ENCODE measurements at regions not wholly inside any gene's neighbourhood (a gene's known extent, or its start where the extent isn't known, plus 50 kb on each side); places are given as distances from the start of the nearest gene placed in this dataset.
"Not testable (repeated sequence)": the region's sequence is repeated elsewhere in the genome, so short reads cannot be mapped to it uniquely, and the experiment has no call there.

DNA sequence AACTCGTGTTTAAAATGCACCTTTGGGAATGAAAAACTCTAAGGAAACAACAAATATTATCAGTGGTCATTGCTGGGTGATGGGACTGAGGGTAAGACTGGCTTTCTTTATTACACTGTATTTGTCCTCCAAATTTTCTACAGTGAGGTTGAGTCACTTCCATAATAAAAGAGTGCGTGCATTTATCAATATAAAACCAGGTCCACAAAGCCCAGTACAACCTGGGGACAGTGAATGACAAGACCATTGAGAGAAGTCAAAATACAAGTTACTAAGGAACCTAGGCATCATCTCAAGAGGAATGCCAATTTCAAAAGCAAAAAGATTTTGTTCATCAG lies 76.4 kb downstream of the MAGED4 start:
- DNase-seq (ENCODE audit: low spot score): no peak

DNA sequence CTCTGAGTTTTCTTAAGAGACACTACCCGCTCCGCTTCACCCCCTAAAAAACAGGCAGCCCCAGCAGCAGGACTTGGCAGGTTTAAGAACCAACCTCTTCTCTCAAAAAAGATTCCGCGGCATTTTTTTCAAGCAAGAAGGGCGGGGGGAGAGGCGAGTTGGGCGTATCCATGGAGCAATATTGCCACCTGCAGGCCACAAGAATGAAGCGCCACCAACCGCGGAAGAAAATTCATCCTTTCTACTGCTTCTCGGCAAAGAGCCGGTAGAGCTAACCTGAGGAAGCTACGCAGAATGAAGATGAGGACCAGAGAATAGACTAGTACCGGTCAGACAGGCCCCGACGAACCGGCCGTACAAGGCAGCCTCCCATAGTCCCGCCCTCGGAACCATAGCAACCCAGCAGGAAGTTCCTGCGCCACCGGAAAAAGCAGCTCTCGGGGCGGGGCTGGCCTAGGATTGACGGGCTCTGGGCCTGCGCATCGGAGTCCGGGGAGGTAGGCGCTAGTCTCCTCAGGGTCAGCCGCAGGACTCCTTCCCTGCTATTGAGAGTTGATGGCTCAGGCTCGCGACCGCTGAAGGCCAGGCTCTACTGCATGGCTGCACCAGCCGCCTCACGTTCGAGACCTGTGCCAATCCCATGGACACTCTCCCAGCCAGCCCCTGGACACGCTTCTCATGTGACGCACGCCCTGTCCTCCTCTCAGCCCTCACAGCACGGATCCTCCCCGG lies 76.9 kb downstream of the MAGED4 start:
- peak; percentile 64 for DNase-seq (ENCODE audit: low spot score)

DNA sequence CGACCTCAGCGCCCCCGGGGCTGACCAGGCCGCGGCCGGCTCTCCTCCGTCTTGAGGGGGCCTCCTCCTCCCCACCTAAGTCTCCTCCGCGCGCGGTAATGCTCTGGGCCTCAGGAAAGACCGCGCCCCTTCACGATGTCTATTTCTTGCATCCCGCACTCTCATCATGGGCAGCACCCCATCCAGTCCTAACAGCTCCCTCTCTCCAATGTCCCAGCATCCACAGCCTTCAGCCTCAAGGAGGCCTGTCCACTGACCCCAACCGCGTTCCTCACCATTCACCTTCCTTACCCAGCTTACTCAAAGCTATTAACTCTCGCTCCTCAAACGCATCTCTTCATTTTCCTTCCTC lies 77.5 kb downstream of the MAGED4 start:
- DNase-seq (ENCODE audit: low spot score): no peak

DNA sequence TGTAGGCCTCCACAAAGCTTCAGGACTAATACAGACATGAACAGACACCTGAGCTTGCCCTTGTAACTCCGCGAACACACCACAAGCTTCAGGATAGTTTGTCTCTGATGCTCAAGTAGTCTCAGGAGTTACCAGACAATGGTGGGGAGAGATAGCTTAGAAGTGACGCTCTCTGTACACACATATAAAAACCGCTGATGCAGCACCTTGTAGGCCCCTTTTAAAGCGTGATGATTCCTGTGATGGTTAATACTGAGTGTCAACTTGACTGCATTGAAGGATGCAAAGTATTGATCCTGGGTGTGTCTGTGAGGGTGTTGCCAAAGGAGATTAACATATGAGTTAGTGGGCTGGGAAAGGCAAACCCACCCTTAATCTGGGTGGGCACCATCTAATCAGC lies 78.7 kb downstream of the MAGED4 start:
- DNase-seq (ENCODE audit: low spot score): no peak

DNA sequence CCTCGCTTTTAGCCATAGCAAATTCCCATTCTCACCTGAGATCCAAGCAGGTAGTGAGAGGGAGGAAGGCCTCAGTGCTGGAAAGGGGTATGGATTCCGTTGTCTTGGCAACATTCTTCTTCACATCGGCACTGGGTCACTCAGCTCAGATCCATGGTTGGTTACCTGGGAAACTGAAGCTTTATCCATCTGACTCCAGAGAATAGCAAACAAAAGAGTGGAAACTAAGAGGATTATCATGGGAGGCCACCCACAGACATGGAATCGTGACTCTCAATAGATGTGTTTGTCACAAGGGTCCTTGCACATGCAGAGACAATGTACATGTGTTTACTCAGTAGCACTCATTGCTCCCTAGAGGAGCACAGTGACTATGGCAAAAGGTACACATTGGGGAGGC lies 81.0 kb downstream of the MAGED4 start:
- DNase-seq (ENCODE audit: low spot score): no peak

DNA sequence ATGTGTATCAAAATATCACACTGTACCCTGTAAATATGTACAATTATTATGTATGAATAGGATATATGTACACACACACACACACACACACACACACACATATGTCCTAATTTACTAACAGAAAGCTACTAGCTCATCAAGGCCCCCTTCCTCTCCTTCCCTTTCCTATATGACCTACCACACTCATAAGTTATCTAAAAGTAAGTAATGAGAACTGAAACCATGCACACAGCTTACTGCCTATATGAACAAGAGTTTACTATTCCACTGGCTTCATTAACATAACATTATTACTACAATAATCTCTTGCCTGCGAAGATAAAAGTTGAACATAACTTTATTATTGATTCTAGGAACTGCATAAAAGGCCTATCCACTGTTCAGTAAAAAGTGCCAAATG lies 83.8 kb downstream of the MAGED4 start:
- not testable (repeated sequence) for DNase-seq (ENCODE audit: low spot score)

DNA sequence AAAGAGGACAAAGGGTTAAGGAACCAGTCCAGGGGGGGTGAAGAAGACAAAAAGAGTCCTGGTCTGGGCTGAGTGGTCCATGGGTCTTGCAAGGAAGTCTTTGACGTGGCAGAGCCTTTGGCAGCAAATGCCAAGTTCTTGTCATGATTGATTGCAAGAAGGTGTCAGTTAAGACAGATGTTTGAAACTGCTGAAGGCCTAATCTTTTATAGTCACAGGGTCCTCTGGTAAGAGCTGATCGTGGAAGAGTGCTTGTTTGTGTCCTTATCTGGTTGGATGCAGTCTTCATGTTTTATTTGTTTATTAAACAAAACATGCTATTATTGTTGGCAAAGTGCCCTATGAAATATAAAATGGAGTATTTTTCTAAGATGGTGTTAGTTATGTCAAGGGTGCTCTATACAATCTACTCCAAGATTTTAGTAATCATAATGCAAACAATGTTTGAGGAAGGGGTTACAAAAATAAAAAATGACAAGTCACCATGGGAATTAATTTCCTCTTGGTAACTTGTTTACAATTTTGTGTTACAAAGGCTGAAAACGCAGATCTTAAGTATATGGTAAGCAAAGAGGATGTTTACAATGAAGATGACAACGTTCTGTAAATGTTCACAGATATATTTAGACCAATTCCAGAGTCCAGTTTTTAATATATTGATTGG lies 85.9 kb downstream of the MAGED4 start:
- no peak for DNase-seq (ENCODE audit: low spot score)

DNA sequence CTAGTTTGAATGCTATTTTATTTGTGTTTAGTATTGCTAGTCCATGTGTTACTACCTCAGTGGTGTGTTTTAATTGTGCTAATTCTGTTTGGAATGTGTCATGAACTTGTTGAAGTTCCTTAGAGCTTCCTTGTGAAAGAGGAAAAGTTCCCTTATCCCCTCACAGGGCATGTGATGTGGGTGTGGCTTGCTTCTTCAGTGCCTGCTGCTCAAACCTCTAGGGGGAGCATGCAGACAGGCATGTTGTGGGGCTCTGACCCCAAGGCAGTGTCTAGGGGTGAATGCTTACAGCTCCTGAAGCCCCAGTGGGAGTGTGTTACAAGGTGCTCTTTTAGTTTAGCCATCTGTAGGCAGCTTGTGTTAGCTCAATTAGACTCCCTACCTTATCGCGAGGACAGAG lies 86.5 kb downstream of the MAGED4 start:
- no peak for DNase-seq (ENCODE audit: low spot score)

DNA sequence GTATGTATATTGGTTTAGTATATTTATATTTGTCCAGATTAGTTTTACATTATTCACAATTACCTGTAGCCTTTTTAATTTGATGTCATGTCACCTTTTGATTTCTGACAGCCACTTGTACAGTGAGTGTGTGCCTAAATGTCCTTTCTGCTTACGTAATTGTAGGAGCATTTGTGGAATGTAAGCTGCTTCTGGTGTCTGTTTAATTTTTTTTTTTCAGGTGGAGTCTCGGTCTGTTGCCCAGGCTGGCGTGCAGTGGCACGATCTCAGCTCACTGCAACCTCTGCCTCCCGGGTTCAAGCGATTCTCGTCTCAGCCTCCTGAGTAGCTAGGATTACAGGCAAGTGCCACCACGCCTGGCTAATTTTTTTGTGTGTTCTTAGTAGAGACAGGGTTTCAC lies 91.2 kb upstream of the XAGE2 start:
- no peak for DNase-seq (ENCODE audit: low spot score)

DNA sequence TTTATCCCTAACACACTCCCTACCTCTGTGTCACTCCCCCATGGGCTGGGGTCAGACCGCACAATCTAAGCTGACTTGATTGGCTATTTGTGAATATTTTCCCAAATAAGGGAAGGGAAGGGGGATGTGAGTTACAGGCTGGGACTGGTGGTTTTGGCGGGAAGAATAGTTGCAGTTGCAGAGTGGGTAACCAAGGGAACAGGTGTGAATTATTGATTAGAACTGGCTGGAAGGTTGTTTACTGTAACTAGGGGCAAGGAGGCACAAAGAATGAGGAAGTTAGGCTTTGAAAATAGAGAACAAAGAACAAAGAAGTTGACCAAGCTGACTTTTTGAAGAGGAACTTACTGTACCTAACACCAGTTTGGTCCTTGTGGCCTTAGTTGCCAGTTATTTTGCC lies 88.0 kb upstream of the XAGE2 start:
- DNase-seq (ENCODE audit: low spot score): no peak

DNA sequence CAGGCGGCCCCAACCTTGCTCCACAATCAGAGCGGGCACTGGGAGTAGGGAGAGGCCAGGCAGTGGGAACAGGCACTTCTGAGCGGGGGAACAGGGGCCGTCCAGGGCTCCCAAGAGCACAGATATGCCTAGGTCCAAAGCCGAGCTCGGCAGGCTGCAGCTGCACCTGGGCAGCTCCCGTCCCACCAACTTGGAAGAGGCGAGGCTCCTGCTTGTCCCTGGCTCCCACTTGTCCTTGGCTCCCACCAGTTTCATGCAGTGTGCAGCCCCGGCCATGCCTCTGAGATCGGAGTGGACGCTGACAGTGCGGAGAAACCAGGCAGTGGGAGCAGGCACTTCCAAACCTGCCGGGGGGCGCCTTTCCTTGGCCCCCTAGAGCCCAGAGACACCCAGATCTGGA lies 84.0 kb upstream of the XAGE2 start:
- no peak for DNase-seq (ENCODE audit: low spot score)

DNA sequence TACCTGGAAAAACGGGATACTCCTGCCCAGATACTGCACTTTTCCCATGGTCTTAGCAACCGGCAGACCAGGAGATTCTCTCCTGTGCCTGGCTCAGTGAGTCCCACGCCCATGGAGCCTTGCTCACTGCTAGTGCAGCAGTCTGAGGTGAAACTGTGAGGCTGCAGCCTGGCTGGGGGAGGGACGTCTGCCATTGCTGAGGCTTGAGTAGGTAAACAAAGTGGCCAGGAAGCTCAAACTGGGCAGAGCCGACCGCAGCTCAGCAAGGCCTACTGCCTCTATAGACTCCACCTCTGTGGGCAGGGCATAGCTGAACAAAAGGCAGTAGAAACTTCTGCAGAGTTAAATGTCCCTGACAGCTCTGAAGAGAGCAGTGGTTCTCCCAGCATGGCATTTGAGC lies 69.9 kb upstream of the XAGE2 start:
- not testable (repeated sequence) for DNase-seq (ENCODE audit: low spot score)

DNA sequence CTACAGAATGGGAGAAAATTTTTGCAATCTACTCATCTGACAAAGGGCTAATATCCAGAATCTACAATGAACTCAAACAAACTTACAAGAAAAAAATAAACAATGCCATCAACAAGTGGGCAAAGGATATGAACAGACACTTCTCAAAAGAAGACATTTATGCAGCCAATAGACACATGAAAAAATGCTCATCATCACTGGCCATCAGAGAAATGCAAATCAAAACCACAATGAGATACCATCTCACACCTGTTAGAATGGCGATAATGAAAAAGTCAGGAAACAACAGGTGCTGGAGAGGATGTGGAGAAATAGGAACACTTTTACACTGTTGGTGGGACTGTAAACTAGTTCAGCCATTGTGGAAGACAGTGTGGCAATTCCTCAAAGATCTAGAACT lies 60.3 kb upstream of the XAGE2 start:
- not testable (repeated sequence) for DNase-seq (ENCODE audit: low spot score)
